ENCODE measurements at regions not wholly inside any gene's neighbourhood (a gene's known extent, or its start where the extent isn't known, plus 50 kb on each side); places are given as distances from the start of the nearest gene placed in this dataset.

DNA sequence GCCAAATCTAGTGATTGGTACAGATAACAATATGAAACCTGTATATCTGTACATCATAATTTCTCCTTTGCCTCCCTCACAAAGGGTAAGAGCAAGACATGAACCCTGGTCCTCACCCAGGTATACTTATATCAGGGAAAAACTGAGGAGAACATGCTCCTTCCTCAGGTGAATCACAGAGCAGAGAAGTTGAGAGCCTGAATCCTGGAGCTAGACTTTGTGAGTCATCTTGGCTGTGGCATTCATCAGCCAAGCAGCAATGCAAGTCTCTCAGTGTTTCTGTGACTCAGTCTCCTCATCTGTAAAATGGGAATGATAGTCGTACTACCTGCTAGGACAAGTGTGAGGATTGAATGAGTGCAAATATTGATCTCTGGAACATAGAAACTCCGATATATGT is 165.7 kb upstream of the ADAMTS9 start (continued):
- TF ChIP-seq, protein P1, sequence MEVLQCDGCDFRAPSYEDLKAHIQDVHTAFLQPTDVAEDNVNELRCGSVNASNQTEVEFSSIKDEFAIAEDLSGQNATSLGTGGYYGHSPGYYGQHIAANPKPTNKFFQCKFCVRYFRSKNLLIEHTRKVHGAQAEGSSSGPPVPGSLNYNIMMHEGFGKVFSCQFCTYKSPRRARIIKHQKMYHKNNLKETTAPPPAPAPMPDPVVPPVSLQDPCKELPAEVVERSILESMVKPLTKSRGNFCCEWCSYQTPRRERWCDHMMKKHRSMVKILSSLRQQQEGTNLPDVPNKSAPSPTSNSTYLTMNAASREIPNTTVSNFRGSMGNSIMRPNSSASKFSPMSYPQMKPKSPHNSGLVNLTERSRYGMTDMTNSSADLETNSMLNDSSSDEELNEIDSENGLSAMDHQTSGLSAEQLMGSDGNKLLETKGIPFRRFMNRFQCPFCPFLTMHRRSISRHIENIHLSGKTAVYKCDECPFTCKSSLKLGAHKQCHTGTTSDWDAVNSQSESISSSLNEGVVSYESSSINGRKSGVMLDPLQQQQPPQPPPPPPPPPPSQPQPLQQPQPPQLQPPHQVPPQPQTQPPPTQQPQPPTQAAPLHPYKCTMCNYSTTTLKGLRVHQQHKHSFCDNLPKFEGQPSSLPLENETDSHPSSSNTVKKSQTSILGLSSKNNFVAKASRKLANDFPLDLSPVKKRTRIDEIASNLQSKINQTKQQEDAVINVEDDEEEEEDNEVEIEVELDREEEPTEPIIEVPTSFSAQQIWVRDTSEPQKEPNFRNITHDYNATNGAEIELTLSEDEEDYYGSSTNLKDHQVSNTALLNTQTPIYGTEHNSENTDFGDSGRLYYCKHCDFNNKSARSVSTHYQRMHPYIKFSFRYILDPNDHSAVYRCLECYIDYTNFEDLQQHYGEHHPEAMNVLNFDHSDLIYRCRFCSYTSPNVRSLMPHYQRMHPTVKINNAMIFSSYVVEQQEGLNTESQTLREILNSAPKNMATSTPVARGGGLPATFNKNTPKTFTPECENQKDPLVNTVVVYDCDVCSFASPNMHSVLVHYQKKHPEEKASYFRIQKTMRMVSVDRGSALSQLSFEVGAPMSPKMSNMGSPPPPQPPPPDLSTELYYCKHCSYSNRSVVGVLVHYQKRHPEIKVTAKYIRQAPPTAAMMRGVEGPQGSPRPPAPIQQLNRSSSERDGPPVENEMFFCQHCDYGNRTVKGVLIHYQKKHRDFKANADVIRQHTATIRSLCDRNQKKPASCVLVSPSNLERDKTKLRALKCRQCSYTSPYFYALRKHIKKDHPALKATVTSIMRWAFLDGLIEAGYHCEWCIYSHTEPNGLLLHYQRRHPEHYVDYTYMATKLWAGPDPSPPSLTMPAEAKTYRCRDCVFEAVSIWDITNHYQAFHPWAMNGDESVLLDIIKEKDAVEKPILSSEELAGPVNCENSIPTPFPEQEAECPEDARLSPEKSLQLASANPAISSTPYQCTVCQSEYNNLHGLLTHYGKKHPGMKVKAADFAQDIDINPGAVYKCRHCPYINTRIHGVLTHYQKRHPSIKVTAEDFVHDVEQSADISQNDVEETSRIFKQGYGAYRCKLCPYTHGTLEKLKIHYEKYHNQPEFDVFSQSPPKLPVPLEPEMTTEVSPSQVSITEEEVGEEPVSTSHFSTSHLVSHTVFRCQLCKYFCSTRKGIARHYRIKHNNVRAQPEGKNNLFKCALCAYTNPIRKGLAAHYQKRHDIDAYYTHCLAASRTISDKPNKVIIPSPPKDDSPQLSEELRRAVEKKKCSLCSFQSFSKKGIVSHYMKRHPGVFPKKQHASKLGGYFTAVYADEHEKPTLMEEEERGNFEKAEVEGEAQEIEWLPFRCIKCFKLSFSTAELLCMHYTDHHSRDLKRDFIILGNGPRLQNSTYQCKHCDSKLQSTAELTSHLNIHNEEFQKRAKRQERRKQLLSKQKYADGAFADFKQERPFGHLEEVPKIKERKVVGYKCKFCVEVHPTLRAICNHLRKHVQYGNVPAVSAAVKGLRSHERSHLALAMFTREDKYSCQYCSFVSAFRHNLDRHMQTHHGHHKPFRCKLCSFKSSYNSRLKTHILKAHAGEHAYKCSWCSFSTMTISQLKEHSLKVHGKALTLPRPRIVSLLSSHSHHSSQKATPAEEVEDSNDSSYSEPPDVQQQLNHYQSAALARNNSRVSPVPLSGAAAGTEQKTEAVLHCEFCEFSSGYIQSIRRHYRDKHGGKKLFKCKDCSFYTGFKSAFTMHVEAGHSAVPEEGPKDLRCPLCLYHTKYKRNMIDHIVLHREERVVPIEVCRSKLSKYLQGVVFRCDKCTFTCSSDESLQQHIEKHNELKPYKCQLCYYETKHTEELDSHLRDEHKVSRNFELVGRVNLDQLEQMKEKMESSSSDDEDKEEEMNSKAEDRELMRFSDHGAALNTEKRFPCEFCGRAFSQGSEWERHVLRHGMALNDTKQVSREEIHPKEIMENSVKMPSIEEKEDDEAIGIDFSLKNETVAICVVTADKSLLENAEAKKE (CRISPR knock-in tag; IDR thresholded peaks at IDR 0.05) = no peak
- no peak for TF ChIP-seq EZH2phosphoT487 (IDR thresholded peaks at IDR 0.05; ENCODE audit: unreplicated experiment)

DNA sequence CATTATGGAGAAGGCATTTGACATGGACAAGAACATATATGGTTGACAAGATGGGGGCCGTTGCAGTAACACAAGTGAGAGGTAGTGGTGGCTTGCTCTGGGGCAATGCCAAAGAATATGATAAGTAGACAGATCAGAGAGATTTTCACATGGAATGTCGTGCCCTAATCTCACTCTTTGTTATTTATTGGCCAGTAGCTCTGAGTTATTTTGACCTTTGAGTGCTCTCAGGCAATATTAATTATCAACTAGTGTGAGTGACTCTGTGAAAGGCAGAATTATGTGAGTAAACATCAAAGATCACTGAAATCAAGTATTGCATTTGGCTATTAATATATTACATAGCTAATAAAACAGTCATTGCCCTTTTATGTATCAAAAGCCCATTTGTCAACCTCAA is 164.9 kb upstream of the ADAMTS9 start:
- Mint-ChIP-seq H3K9me3 (no peaks in the 10 kb centered on the region), H3K27me3 (ENCODE audit: insufficient read depth, low read depth, poor library complexity) (peaks cover 2% of the 10 kb centered on the region), H3K4me1 (peaks cover 5% of the 10 kb centered on the region; the same call in 1 of the 3 replicates), H3K27ac (no peak overlapping the region), H3K36me3 (ENCODE audit: low read depth) (no peaks in the 10 kb centered on the region), H3K4me3 (no peak overlapping the region)
- Histone ChIP-seq H3K4me2 (no peak overlapping the region), H2AFZ (no peak overlapping the region), H3K27me3 (ENCODE audit: insufficient read depth) (no peaks in the 10 kb centered on the region), H4K20me1 (replicated peaks; ENCODE audit: insufficient read depth) (no peaks in the 10 kb centered on the region), H3K36me3 (ENCODE audit: insufficient read depth) (no peaks in the 10 kb centered on the region), H3K4me3 (no peak overlapping the region), H3K79me2 (replicated peaks; ENCODE audit: insufficient read depth) (no peaks in the 10 kb centered on the region), H3F3A (replicated peaks; ENCODE audit: low read depth) (no peaks in the 10 kb centered on the region), H3K9me2 (ENCODE audit: insufficient read depth) (no peaks in the 10 kb centered on the region), H3K27ac (ENCODE audit: low read depth) (no peak overlapping the region), H3K4me1 (ENCODE audit: insufficient read depth) (no peaks in the 10 kb centered on the region)
- DNase-seq (ENCODE audit: low spot score) = no peak
- TF ChIP-seq EZH2 (IDR thresholded peaks at IDR 0.05; ENCODE audit: low read depth, unreplicated experiment) = no peak
- no peak for ATAC-seq

DNA sequence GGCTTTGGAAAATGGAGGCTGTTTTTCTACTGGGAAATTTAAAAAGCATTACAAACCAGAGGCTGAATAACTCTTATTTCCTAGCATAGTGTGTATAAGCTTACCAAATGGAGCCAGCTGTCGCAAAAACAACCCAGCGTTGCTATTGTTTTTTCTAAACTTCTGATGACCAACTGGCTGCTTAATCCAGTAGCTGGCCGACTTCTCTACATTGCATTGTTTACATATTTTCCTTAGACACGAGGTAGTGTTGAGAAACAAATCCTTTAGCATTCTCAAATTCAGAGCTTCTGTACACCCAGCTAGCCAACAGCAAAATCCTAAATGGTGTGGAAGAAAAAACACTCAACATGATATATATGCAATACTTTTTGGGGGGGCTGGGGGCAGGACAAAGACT is 161.0 kb upstream of the ADAMTS9 start:
- H3K4me3 ChIP-seq = no peak overlapping the region
- no peaks in the 10 kb centered on the region for H3K27me3 ChIP-seq (ENCODE audit: insufficient read depth)
- Mint-ChIP-seq H3K27ac (no peak overlapping the region), H3K9me3 (no peaks in the 10 kb centered on the region), H3K4me1 (no peaks in the 10 kb centered on the region), H3K27me3 (ENCODE audit: insufficient read depth, low read depth, poor library complexity) (peaks cover 2% of the 10 kb centered on the region), H3K4me3 (no peak overlapping the region), H3K36me3 (ENCODE audit: low read depth) (no peaks in the 10 kb centered on the region)
- no peaks in the 10 kb centered on the region for H3K36me3 ChIP-seq (ENCODE audit: insufficient read depth)
- no peaks in the 10 kb centered on the region for H4K20me1 ChIP-seq (replicated peaks; ENCODE audit: insufficient read depth)
- H3K9me2 ChIP-seq (ENCODE audit: insufficient read depth) = peaks cover 8% of the 10 kb centered on the region; the same call in 1 of the 2 replicates
- no peak overlapping the region for H3K27ac ChIP-seq (ENCODE audit: low read depth)
- H3K4me2 ChIP-seq = no peak overlapping the region
- H3K79me2 ChIP-seq (replicated peaks; ENCODE audit: insufficient read depth) = no peaks in the 10 kb centered on the region
- no peak for ATAC-seq
- DNase-seq (ENCODE audit: low spot score) = no peak
- H3K4me1 ChIP-seq (ENCODE audit: insufficient read depth) = no peaks in the 10 kb centered on the region
- H3F3A ChIP-seq (replicated peaks; ENCODE audit: low read depth) = no peaks in the 10 kb centered on the region
- H2AFZ ChIP-seq = no peak overlapping the region
- TF ChIP-seq, protein P2, sequence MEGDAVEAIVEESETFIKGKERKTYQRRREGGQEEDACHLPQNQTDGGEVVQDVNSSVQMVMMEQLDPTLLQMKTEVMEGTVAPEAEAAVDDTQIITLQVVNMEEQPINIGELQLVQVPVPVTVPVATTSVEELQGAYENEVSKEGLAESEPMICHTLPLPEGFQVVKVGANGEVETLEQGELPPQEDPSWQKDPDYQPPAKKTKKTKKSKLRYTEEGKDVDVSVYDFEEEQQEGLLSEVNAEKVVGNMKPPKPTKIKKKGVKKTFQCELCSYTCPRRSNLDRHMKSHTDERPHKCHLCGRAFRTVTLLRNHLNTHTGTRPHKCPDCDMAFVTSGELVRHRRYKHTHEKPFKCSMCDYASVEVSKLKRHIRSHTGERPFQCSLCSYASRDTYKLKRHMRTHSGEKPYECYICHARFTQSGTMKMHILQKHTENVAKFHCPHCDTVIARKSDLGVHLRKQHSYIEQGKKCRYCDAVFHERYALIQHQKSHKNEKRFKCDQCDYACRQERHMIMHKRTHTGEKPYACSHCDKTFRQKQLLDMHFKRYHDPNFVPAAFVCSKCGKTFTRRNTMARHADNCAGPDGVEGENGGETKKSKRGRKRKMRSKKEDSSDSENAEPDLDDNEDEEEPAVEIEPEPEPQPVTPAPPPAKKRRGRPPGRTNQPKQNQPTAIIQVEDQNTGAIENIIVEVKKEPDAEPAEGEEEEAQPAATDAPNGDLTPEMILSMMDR (conservative IDR thresholded peaks at IDR 0.05; ENCODE audit: low read depth in 2 of 2) = no peak
